ENCODE measurements at regions not wholly inside any gene's neighbourhood (a gene's known extent, or its start where the extent isn't known, plus 50 kb on each side); places are given as distances from the start of the nearest gene placed in this dataset.

DNA sequence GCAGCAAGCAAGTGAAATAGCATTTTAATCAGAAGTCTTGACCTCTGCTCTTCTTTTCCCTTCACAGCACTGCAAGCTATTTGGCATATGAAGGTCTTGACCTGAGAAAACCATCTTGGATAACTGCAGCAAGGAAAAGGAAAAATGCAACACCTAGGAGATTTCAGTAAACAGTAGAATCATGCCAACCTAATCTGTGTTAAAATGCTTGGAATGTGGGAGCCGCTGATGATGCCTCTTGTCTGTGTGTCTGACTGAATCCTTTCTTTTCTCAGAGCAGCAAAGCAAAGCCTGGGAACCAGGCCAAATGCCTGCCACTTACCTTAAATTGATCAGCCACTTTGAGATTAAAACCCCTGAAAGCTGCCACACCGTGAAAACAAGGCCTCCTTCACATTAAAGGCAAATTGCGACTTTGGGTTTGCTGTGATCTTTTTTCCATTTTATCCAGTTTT is 80.4 kb upstream of the CDK6 start:
- TF ChIP-seq POLR2A (IDR thresholded peaks at IDR 0.05) (no peak), EP300 (IDR thresholded peaks at IDR 0.05) (no peak)
- TF ChIP-seq, protein P1, sequence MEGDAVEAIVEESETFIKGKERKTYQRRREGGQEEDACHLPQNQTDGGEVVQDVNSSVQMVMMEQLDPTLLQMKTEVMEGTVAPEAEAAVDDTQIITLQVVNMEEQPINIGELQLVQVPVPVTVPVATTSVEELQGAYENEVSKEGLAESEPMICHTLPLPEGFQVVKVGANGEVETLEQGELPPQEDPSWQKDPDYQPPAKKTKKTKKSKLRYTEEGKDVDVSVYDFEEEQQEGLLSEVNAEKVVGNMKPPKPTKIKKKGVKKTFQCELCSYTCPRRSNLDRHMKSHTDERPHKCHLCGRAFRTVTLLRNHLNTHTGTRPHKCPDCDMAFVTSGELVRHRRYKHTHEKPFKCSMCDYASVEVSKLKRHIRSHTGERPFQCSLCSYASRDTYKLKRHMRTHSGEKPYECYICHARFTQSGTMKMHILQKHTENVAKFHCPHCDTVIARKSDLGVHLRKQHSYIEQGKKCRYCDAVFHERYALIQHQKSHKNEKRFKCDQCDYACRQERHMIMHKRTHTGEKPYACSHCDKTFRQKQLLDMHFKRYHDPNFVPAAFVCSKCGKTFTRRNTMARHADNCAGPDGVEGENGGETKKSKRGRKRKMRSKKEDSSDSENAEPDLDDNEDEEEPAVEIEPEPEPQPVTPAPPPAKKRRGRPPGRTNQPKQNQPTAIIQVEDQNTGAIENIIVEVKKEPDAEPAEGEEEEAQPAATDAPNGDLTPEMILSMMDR (IDR thresholded peaks at IDR 0.05), result no peak

Data from stomach (tissue), 4 donors.